GM21360 (cell line): ENCODE measurements at regions not wholly inside any gene's neighbourhood (a gene's known extent, or its start where the extent isn't known, plus 50 kb on each side); places are given as distances from the start of the nearest gene placed in this dataset.

Source experiments
- ATAC-seq: cut with Tn5 transposase; IDR thresholded peaks from one replicate; pipeline ENCODE4 v1.9.1; 2021; ENCODE audit warnings: mild to moderate bottlenecking, moderate library complexity; ENCODE audit not compliant: unreplicated experiment

GRCh38 chr17:71963791-71964190 is 157.0 kb upstream of the SOX9 start:
- ATAC-seq = no peak

GRCh38 chr17:71964559-71964958 is 156.3 kb upstream of the SOX9 start:
- ATAC-seq = no peak

- no peak for ATAC-seq
Measured at GRCh38 chr17:71966055-71966454, 154.8 kb upstream of the SOX9 start.

GRCh38 chr17:71966459-71967313 is 154.1 kb upstream of the SOX9 start:
- no peak for ATAC-seq

- no peak for ATAC-seq
Measured at GRCh38 chr17:71969500-71969899, 151.3 kb upstream of the SOX9 start.

- peak; percentile 63 for ATAC-seq
Measured at GRCh38 chr17:71970312-71970711, 150.5 kb upstream of the SOX9 start.

GRCh38 chr17:71974051-71974450 is 146.8 kb upstream of the SOX9 start:
- no peak for ATAC-seq

- ATAC-seq = no peak
Measured at GRCh38 chr17:71975331-71975801, 145.5 kb upstream of the SOX9 start.

GRCh38 chr17:71976011-71976649 is 144.7 kb upstream of the SOX9 start:
- ATAC-seq = no peak

- no peak for ATAC-seq
Measured at GRCh38 chr17:71978435-71978834, 142.4 kb upstream of the SOX9 start.

GRCh38 chr17:71980171-71980570 is 140.6 kb upstream of the SOX9 start:
- ATAC-seq = no peak

GRCh38 chr17:71983828-71984227 is 137.0 kb upstream of the SOX9 start:
- no peak for ATAC-seq

GRCh38 chr17:71985111-71986039 is 135.4 kb upstream of the SOX9 start:
- ATAC-seq = no peak

- no peak for ATAC-seq
Measured at GRCh38 chr17:71986886-71987285, 133.9 kb upstream of the SOX9 start.

- ATAC-seq = no peak
Measured at GRCh38 chr17:71987634-71988033, 133.2 kb upstream of the SOX9 start.

- ATAC-seq = no peak
Measured at GRCh38 chr17:71989117-71989516, 131.7 kb upstream of the SOX9 start.

- no peak for ATAC-seq
Measured at GRCh38 chr17:71993363-71993762, 127.5 kb upstream of the SOX9 start.

GRCh38 chr17:71995590-71995989 is 125.2 kb upstream of the SOX9 start:
- ATAC-seq = no peak

GRCh38 chr17:72004011-72004427 is 116.8 kb upstream of the SOX9 start:
- ATAC-seq = no peak

- ATAC-seq = peak; percentile 43
Measured at GRCh38 chr17:72004611-72005331, 116.0 kb upstream of the SOX9 start.
